ENCODE measurements at regions not wholly inside any gene's neighbourhood (a gene's known extent, or its start where the extent isn't known, plus 50 kb on each side); places are given as distances from the start of the nearest gene placed in this dataset.

GRCh38 chr10:2728087-2728486 is 339.3 kb upstream of the PFKP start:
- TF ChIP-seq, protein P1, sequence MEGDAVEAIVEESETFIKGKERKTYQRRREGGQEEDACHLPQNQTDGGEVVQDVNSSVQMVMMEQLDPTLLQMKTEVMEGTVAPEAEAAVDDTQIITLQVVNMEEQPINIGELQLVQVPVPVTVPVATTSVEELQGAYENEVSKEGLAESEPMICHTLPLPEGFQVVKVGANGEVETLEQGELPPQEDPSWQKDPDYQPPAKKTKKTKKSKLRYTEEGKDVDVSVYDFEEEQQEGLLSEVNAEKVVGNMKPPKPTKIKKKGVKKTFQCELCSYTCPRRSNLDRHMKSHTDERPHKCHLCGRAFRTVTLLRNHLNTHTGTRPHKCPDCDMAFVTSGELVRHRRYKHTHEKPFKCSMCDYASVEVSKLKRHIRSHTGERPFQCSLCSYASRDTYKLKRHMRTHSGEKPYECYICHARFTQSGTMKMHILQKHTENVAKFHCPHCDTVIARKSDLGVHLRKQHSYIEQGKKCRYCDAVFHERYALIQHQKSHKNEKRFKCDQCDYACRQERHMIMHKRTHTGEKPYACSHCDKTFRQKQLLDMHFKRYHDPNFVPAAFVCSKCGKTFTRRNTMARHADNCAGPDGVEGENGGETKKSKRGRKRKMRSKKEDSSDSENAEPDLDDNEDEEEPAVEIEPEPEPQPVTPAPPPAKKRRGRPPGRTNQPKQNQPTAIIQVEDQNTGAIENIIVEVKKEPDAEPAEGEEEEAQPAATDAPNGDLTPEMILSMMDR (IDR thresholded peaks at IDR 0.05; ENCODE audit: unreplicated experiment in 3 of 3), result no peak
- Mint-ChIP-seq H3K27ac (no peak overlapping the region), H3K27me3 (ENCODE audit: low read depth) (no peaks in the 10 kb centered on the region), H3K36me3 (ENCODE audit: low read depth) (no peaks in the 10 kb centered on the region), H3K9me3 (peaks cover 4% of the 10 kb centered on the region), H3K4me3 (no peak overlapping the region), H3K4me1 (no peaks in the 10 kb centered on the region)

GRCh38 chr10:2716596-2716995 is 350.8 kb upstream of the PFKP start:
- Mint-ChIP-seq H3K27me3 (ENCODE audit: low read depth) (peaks cover 3% of the 10 kb centered on the region), H3K4me3 (no peak overlapping the region), H3K27ac (no peak overlapping the region), H3K4me1 (no peaks in the 10 kb centered on the region), H3K9me3 (peaks cover 2% of the 10 kb centered on the region), H3K36me3 (ENCODE audit: low read depth) (no peaks in the 10 kb centered on the region)
- TF ChIP-seq, protein P1 (IDR thresholded peaks at IDR 0.05; ENCODE audit: unreplicated experiment in 3 of 3), result no peak

DNA sequence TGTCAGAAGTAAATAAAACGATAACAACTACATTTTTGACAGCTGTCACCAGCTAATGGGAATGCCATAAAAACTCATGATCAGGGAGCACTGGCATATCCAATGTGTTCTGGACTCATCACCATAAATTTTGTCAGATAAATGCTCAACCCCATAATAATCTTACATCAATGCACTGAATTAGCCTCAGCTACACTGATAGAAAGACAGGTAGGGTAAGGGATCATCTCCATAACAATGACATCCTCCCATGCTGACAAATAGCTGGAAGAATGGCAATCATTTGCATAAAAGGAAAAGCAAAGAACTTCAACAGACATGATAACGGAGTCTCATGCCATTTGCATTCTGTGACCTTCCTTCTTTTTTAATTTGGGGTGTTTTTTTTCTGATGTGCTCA is 352.8 kb upstream of the PFKP start:
- Mint-ChIP-seq H3K27ac (no peak overlapping the region), H3K4me1 (no peaks in the 10 kb centered on the region), H3K9me3 (peaks cover 4% of the 10 kb centered on the region), H3K36me3 (ENCODE audit: low read depth) (no peaks in the 10 kb centered on the region), H3K4me3 (no peak overlapping the region), H3K27me3 (ENCODE audit: low read depth) (peaks cover 3% of the 10 kb centered on the region)
- TF ChIP-seq, protein P1 (IDR thresholded peaks at IDR 0.05; ENCODE audit: unreplicated experiment in 3 of 3), result no peak

- peaks cover 5% of the 10 kb centered on the region for H3K27me3 Mint-ChIP-seq (ENCODE audit: low read depth)
- no peaks in the 10 kb centered on the region for H3K9me3 Mint-ChIP-seq
- TF ChIP-seq, protein P1 (IDR thresholded peaks at IDR 0.05; ENCODE audit: unreplicated experiment in 3 of 3), result no peak
- H3K4me1 Mint-ChIP-seq, result no peaks in the 10 kb centered on the region
- H3K4me3 Mint-ChIP-seq, result no peak overlapping the region
- no peak overlapping the region for H3K27ac Mint-ChIP-seq
- H3K36me3 Mint-ChIP-seq (ENCODE audit: low read depth), result no peaks in the 10 kb centered on the region
Measured at GRCh38 chr10:2703953-2704352, 363.4 kb upstream of the PFKP start.

- peaks cover 5% of the 10 kb centered on the region for H3K27me3 Mint-ChIP-seq (ENCODE audit: low read depth)
- no peak overlapping the region for H3K27ac Mint-ChIP-seq
- H3K4me3 Mint-ChIP-seq, result no peak overlapping the region
- H3K4me1 Mint-ChIP-seq, result no peaks in the 10 kb centered on the region
- TF ChIP-seq, protein P1 (IDR thresholded peaks at IDR 0.05; ENCODE audit: unreplicated experiment in 3 of 3), result no peak
- no peaks in the 10 kb centered on the region for H3K36me3 Mint-ChIP-seq (ENCODE audit: low read depth)
- H3K9me3 Mint-ChIP-seq, result no peaks in the 10 kb centered on the region
Measured at GRCh38 chr10:2701802-2702201, 365.5 kb upstream of the PFKP start.

DNA sequence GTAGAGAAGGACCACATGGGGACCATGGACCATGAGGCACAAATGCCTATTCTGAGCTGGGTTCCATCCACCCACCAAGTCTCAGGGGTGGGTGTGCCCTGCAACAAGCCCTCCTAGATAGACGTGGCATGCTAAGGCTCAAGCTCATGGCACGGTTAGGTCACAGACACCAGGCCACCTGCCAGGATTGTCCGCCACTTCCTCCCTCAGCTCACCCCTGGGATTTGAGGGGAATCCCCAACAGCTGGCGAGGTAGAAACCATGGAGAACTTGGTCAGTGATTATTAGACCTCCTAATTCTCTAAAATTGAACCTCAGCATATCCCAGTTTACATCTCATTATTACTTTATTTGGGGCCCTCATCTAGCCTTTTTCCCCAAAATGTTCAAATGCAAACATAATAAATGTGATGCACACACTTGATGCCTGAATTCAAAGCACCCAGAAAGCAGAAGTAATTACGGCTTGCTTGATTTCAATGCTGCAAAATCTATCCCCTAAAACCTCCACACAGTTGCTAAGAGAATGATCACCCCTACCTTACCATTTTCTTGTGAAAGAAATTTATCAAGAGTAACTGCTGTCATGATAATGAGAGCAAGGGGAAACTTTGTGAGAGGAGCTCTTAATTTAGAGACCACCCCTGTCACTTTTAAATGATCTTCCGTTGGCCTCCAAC is 366.6 kb upstream of the PFKP start:
- Mint-ChIP-seq H3K27me3 (ENCODE audit: low read depth) (peaks cover 5% of the 10 kb centered on the region), H3K36me3 (ENCODE audit: low read depth) (no peaks in the 10 kb centered on the region), H3K27ac (no peak overlapping the region), H3K4me1 (no peaks in the 10 kb centered on the region), H3K9me3 (no peaks in the 10 kb centered on the region), H3K4me3 (no peak overlapping the region)
- TF ChIP-seq, protein P1 (IDR thresholded peaks at IDR 0.05; ENCODE audit: unreplicated experiment in 3 of 3), result no peak

All from nephron (organoid).